ENCODE measurements at regions not wholly inside any gene's neighbourhood (a gene's known extent, or its start where the extent isn't known, plus 50 kb on each side); places are given as distances from the start of the nearest gene placed in this dataset.

DNA sequence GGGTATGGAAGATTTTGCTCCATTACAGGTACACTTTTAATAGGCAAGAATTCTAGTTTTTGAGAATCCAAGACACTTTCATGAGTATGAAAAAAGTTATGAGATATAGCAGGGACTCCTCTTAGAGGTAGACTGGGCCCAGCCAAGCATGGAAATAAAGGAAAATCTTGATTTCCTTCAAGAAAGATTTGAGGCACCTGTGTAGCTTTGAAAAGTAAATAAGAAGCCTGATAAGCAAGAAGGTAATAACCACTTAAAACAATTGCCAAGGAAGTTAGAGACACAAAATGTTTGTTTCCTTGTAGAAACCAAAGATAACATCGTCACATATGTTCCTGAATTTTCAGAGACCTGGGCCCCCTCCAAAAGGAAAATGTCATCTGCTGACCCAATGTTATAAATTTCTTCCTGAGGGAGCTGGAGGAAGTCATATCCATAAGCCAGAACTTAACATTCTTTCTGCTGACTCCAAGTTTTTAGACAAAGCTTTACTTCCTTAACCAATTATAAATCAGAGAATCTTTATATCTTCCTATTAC lies 314.5 kb upstream of the ANO3 start:
- dilution Hi-C loops (cut with MboI; ENCODE audit: extremely low pct_ligation_motif_present, low sequenced_read_pairs): no loop called here
- no peak overlapping the region for H3K27ac ChIP-seq (ENCODE audit: control insufficient read depth, insufficient read depth, low read length)
- H3K9ac ChIP-seq (ENCODE audit: control insufficient read depth, extremely low read depth, insufficient read depth, low read length): no peak overlapping the region
- no peaks in the 10 kb centered on the region for H3K79me2 ChIP-seq (ENCODE audit: control insufficient read depth, insufficient read depth, low read length)
- TF ChIP-seq EZH2 (IDR thresholded peaks at IDR 0.05; ENCODE audit: low read length): no peak
- TF ChIP-seq, protein P1, sequence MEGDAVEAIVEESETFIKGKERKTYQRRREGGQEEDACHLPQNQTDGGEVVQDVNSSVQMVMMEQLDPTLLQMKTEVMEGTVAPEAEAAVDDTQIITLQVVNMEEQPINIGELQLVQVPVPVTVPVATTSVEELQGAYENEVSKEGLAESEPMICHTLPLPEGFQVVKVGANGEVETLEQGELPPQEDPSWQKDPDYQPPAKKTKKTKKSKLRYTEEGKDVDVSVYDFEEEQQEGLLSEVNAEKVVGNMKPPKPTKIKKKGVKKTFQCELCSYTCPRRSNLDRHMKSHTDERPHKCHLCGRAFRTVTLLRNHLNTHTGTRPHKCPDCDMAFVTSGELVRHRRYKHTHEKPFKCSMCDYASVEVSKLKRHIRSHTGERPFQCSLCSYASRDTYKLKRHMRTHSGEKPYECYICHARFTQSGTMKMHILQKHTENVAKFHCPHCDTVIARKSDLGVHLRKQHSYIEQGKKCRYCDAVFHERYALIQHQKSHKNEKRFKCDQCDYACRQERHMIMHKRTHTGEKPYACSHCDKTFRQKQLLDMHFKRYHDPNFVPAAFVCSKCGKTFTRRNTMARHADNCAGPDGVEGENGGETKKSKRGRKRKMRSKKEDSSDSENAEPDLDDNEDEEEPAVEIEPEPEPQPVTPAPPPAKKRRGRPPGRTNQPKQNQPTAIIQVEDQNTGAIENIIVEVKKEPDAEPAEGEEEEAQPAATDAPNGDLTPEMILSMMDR (optimal IDR thresholded peaks at IDR 0.05 in 1 of 3, IDR thresholded peaks at IDR 0.05 in 1 of 3, conservative IDR thresholded peaks at IDR 0.05 in 1 of 3; ENCODE audit: extremely low read depth in 1 of 3, insufficient read depth in 2 of 3, low read length in 3 of 3): no peak
- no peaks in the 10 kb centered on the region for H3K9me3 ChIP-seq (ENCODE audit: control insufficient read depth, low read depth, low read length)
- no peak overlapping the region for H3K4me3 ChIP-seq (ENCODE audit: control insufficient read depth in 2 of 3, extremely low read depth in 1 of 3, insufficient read depth in 2 of 3, low read depth in 1 of 3, low read length in 3 of 3)
- no peak overlapping the region for H2AFZ ChIP-seq (ENCODE audit: control insufficient read depth, low read length)
- H3K36me3 ChIP-seq (ENCODE audit: control insufficient read depth in 2 of 2, extremely low read depth in 1 of 2, insufficient read depth in 2 of 2, low read length in 2 of 2): no peaks in the 10 kb centered on the region
- FAIRE-seq (no peak), DNase-seq (ENCODE audit: low read depth, low spot score) (no peak)
- H4K20me1 ChIP-seq (ENCODE audit: control insufficient read depth, extremely low read depth, insufficient read depth, low read length): no peaks in the 10 kb centered on the region
- H3K4me2 ChIP-seq (ENCODE audit: control insufficient read depth, extremely low read depth, insufficient read depth, low read depth, low read length): no peak overlapping the region
- peaks cover 8% of the 10 kb centered on the region for H3K4me1 ChIP-seq (ENCODE audit: control insufficient read depth, extremely low read depth, insufficient read depth, low read length)
- no peaks in the 10 kb centered on the region for H3K27me3 ChIP-seq (ENCODE audit: control insufficient read depth, extremely low read depth, insufficient read depth, low read length)
- H3K9me1 ChIP-seq (ENCODE audit: control insufficient read depth, extremely low read depth, insufficient read depth, low read length): no peaks in the 10 kb centered on the region

DNA sequence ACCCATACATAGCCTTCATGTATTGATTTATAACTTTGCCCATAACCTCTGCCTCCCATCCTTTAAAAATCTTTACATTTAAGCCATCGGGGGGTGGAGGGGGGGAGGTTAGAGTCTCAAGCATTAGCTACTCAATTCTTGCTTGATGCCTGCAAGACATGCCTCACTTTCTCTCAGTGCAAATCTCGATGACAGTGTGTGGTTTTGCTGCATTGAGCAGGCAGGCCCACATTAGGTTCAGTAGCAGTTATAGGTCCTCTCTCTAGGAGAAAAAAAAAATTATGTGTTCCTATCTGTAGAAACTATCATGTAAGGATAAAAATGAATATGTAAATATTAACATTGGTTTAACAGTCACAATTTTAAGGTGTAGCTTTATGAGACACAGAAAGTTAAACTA lies 314.0 kb upstream of the ANO3 start:
- Histone ChIP-seq H4K20me1 (ENCODE audit: control insufficient read depth, extremely low read depth, insufficient read depth, low read length) (no peaks in the 10 kb centered on the region), H3K79me2 (ENCODE audit: control insufficient read depth, insufficient read depth, low read length) (no peaks in the 10 kb centered on the region), H3K4me3 (ENCODE audit: control insufficient read depth in 2 of 3, extremely low read depth in 1 of 3, insufficient read depth in 2 of 3, low read depth in 1 of 3, low read length in 3 of 3) (no peak overlapping the region), H3K27ac (ENCODE audit: control insufficient read depth, insufficient read depth, low read length) (no peak overlapping the region), H3K36me3 (ENCODE audit: control insufficient read depth in 2 of 2, extremely low read depth in 1 of 2, insufficient read depth in 2 of 2, low read length in 2 of 2) (no peaks in the 10 kb centered on the region), H3K9ac (ENCODE audit: control insufficient read depth, extremely low read depth, insufficient read depth, low read length) (no peak overlapping the region), H3K4me1 (ENCODE audit: control insufficient read depth, extremely low read depth, insufficient read depth, low read length) (peaks cover 8% of the 10 kb centered on the region), H3K9me3 (ENCODE audit: control insufficient read depth, low read depth, low read length) (no peaks in the 10 kb centered on the region), H2AFZ (ENCODE audit: control insufficient read depth, low read length) (no peak overlapping the region), H3K9me1 (ENCODE audit: control insufficient read depth, extremely low read depth, insufficient read depth, low read length) (no peaks in the 10 kb centered on the region), H3K4me2 (ENCODE audit: control insufficient read depth, extremely low read depth, insufficient read depth, low read depth, low read length) (no peak overlapping the region), H3K27me3 (ENCODE audit: control insufficient read depth, extremely low read depth, insufficient read depth, low read length) (no peaks in the 10 kb centered on the region)
- dilution Hi-C loops (cut with MboI; ENCODE audit: extremely low pct_ligation_motif_present, low sequenced_read_pairs): no loop called here
- FAIRE-seq (no peak), DNase-seq (ENCODE audit: low read depth, low spot score) (no peak)
- TF ChIP-seq, protein P1 (optimal IDR thresholded peaks at IDR 0.05 in 1 of 3, IDR thresholded peaks at IDR 0.05 in 1 of 3, conservative IDR thresholded peaks at IDR 0.05 in 1 of 3; ENCODE audit: extremely low read depth in 1 of 3, insufficient read depth in 2 of 3, low read length in 3 of 3): no peak
- no peak for TF ChIP-seq EZH2 (IDR thresholded peaks at IDR 0.05; ENCODE audit: low read length)

Data from keratinocyte (primary cell).